GM18508 (cell line): ENCODE measurements at regions not wholly inside any gene's neighbourhood (a gene's known extent, or its start where the extent isn't known, plus 50 kb on each side); places are given as distances from the start of the nearest gene placed in this dataset.

ENCODE experiments used
- ATAC-seq: cut with Tn5 transposase; IDR thresholded peaks from one replicate; pipeline ENCODE4 v1.9.1; 2021; ENCODE audit warnings: moderate number of reproducible peaks; ENCODE audit not compliant: insufficient read depth, unreplicated experiment

GRCh38 chr2:128399690-128400291 lies 81.1 kb upstream of the HS6ST1 start:
- ATAC-seq = no peak

- no peak for ATAC-seq
Observed at GRCh38 chr2:128401680-128402079, 83.0 kb upstream of the HS6ST1 start.

GRCh38 chr2:128402911-128403670 lies 84.4 kb upstream of the HS6ST1 start:
- no peak for ATAC-seq

GRCh38 chr2:128403814-128404708 lies 85.4 kb upstream of the HS6ST1 start:
- no peak for ATAC-seq

GRCh38 chr2:128404709-128405466 lies 86.2 kb upstream of the HS6ST1 start:
- ATAC-seq = no peak

- ATAC-seq = no peak
Observed at GRCh38 chr2:128405467-128405900, 86.8 kb upstream of the HS6ST1 start.

GRCh38 chr2:128405981-128406613 lies 87.4 kb upstream of the HS6ST1 start:
- ATAC-seq = no peak

- ATAC-seq = no peak
Observed at GRCh38 chr2:128406736-128407554, 88.3 kb upstream of the HS6ST1 start.

- no peak for ATAC-seq
Observed at GRCh38 chr2:128408349-128409305, 90.0 kb upstream of the HS6ST1 start.

GRCh38 chr2:128409326-128410034 lies 90.8 kb upstream of the HS6ST1 start:
- ATAC-seq = no peak

- no peak for ATAC-seq
Observed at GRCh38 chr2:128410035-128410757, 91.5 kb upstream of the HS6ST1 start.

- ATAC-seq = no peak
Observed at GRCh38 chr2:128410758-128411215, 92.1 kb upstream of the HS6ST1 start.

- ATAC-seq = no peak
Observed at GRCh38 chr2:128411431-128411830, 92.8 kb upstream of the HS6ST1 start.

GRCh38 chr2:128412181-128412871 lies 93.7 kb upstream of the HS6ST1 start:
- ATAC-seq = no peak

- no peak for ATAC-seq
Observed at GRCh38 chr2:128413014-128413717, 94.5 kb upstream of the HS6ST1 start.
